IMR-90 (cell line): ENCODE measurements at regions not wholly inside any gene's neighbourhood (a gene's known extent, or its start where the extent isn't known, plus 50 kb on each side); places are given as distances from the start of the nearest gene placed in this dataset.

Experiments
- ATAC-seq: fragments of 200-7000 bp; cut with Tn5 transposase; 2 replicates; pipeline ENCODE4 v1.9.1; 2020; ENCODE audit warnings: low read depth, mild to moderate bottlenecking, moderate library complexity
- BruUV-seq: library from RNA; stranded (reverse); fragments of 400-500 nt; replicated peaks from 2 replicates; lab custom pipeline; 2021; lab: Mats Ljungman, UMichigan
- CTCF ChIA-PET: fragments of 300-600 bp; formaldehyde crosslinking; extraction: SDS; loops from one replicate; lab custom pipeline; 2021; ENCODE audit warnings: antibody characterized with exemption; lab: Yijun Ruan, JAX
- POLR2A ChIA-PET: fragments of 300-600 bp; sonication (Branson Sonifier 250); formaldehyde crosslinking; loops from one replicate; lab custom pipeline; 2022; ENCODE audit warnings: antibody characterized with exemption; ENCODE audit not compliant: unreplicated experiment; lab: Charles Lee
- DNase-seq: peaks from one replicate; pipeline ENCODE4 v3.0.0; 2013
- H2AFZ ChIP-seq: replicated peaks from 2 replicates; pipeline ENCODE3; 2013; ENCODE audit warnings: low read length, mild to moderate bottlenecking; ENCODE audit not compliant: poor library complexity
- H2AK5ac ChIP-seq: 2 replicates; pipeline ENCODE4 v1.6.1; 2013; ENCODE audit warnings: low read depth, low read length, inconsistent platforms
- H2AK9ac ChIP-seq: replicated peaks from 2 replicates; pipeline ENCODE3; 2013; ENCODE audit warnings: mild to moderate bottlenecking, low read depth, low read length, moderate library complexity; ENCODE audit not compliant: poor library complexity
- H2BK120ac ChIP-seq: 2 replicates; pipeline ENCODE4 v1.6.1; 2013; ENCODE audit warnings: low read depth, low read length, inconsistent platforms
- H2BK15ac ChIP-seq: 3 replicates; pipeline ENCODE4 v1.6.1; 2013; ENCODE audit warnings: low read depth, low read length, inconsistent platforms
- H2BK20ac ChIP-seq: 2 replicates; pipeline ENCODE4 v1.6.1; 2013; ENCODE audit warnings: low read depth, mild to moderate bottlenecking, inconsistent platforms, low read length, moderate library complexity
- H2BK5ac ChIP-seq: 2 replicates; pipeline ENCODE4 v1.6.1; 2013; ENCODE audit warnings: mild to moderate bottlenecking, low read depth, low read length, inconsistent platforms; ENCODE audit not compliant: poor library complexity, severe bottlenecking
- H3K14ac ChIP-seq: replicated peaks from 2 replicates; pipeline ENCODE4 v1.6.1; 2013; ENCODE audit warnings: low read depth, low read length, inconsistent platforms
- H3K18ac ChIP-seq: 2 replicates; pipeline ENCODE4 v1.6.1; 2013; ENCODE audit warnings: low read depth, low read length, control low read depth
- H3K23ac ChIP-seq: 2 replicates; pipeline ENCODE4 v1.6.1; 2013; ENCODE audit warnings: low read depth, low read length, inconsistent platforms
- H3K27ac ChIP-seq: 2 replicates; pipeline ENCODE4 v1.5.1; 2013; ENCODE audit warnings: mild to moderate bottlenecking, control low read depth, low read length; ENCODE audit not compliant: insufficient read depth
- H3K27me3 ChIP-seq: 2 replicates; pipeline ENCODE4 v1.6.1; 2013; ENCODE audit warnings: low read length; ENCODE audit not compliant: control insufficient read depth, insufficient read depth
- H3K36me3 ChIP-seq: 2 replicates; pipeline ENCODE4 v1.6.1; 2013; ENCODE audit warnings: low read length, mixed read lengths; ENCODE audit not compliant: control insufficient read depth, insufficient read depth
- H3K4ac ChIP-seq: 2 replicates; pipeline ENCODE4 v1.6.1; 2013; ENCODE audit warnings: low read depth, low read length, inconsistent platforms
- H3K4me1 ChIP-seq: 2 replicates; pipeline ENCODE4 v1.6.1; 2013; ENCODE audit warnings: low read length, mixed read lengths; ENCODE audit not compliant: control insufficient read depth, insufficient read depth
- H3K4me2 ChIP-seq: 2 replicates; pipeline ENCODE4 v1.6.1; 2013; ENCODE audit warnings: low read depth, mild to moderate bottlenecking, control low read depth, low read length, moderate library complexity
- H3K4me3 ChIP-seq: 2 replicates; pipeline ENCODE4 v1.5.1; 2013; ENCODE audit warnings: low read depth, mild to moderate bottlenecking, control low read depth, low read length, moderate library complexity; ENCODE audit not compliant: insufficient read depth
- H3K56ac ChIP-seq: 2 replicates; pipeline ENCODE4 v1.6.1; 2013; ENCODE audit warnings: low read length, inconsistent platforms; ENCODE audit not compliant: insufficient read depth; ENCODE audit errors: extremely low read depth
- H3K79me1 ChIP-seq, 2 experiments: 2 replicates each; pipeline ENCODE4 v1.6.1; 2013; ENCODE audit warnings: low read length in 2 of 2, inconsistent platforms in 1 of 2, low read depth in 1 of 2
- H3K9ac ChIP-seq: 2 replicates; pipeline ENCODE4 v1.6.1; 2013; ENCODE audit warnings: low read depth, low read length, control low read depth
- H3K9me1 ChIP-seq: 2 replicates; pipeline ENCODE4 v1.6.1; 2013; ENCODE audit warnings: low read length, inconsistent platforms; ENCODE audit not compliant: insufficient read depth
- H3K9me3 ChIP-seq: 2 replicates; pipeline ENCODE4 v1.6.1; 2013; ENCODE audit warnings: low read length; ENCODE audit not compliant: control insufficient read depth, insufficient read depth
- H4K20me1 ChIP-seq: 2 replicates; pipeline ENCODE4 v1.6.1; 2013; ENCODE audit warnings: low read length, inconsistent platforms; ENCODE audit not compliant: insufficient read depth
- H4K5ac ChIP-seq: 2 replicates; pipeline ENCODE4 v1.6.1; 2013; ENCODE audit warnings: mild to moderate bottlenecking, low read depth, low read length, control low read depth
- H4K8ac ChIP-seq, 2 experiments: 2 replicates each; pipeline ENCODE4 v1.6.1; 2013; ENCODE audit warnings: low read depth in 2 of 2, low read length in 2 of 2, control low read depth in 1 of 2, inconsistent platforms in 1 of 2
- H4K91ac ChIP-seq: 2 replicates; pipeline ENCODE4 v1.6.1; 2013; ENCODE audit warnings: low read depth, low read length, inconsistent platforms; ENCODE audit not compliant: insufficient read depth
- FOS ChIP-seq: fragments of 150-350 bp; IDR thresholded peaks from 2 replicates; pipeline ENCODE4 v1.6.1; 2016; ENCODE audit warnings: low read depth, low read length
- POLR2A ChIP-seq: IDR thresholded peaks from 2 replicates; pipeline ENCODE4 v1.6.1; 2012; ENCODE audit warnings: mild to moderate bottlenecking, low read depth, low read length
- RAD21 ChIP-seq: IDR thresholded peaks from 2 replicates; pipeline ENCODE4 v1.6.1; 2012; ENCODE audit warnings: low read length, improper control_type of control experiment
- WGBS, 2 experiments: methylation state at CpG; one replicate each; pipeline versions ENCODE4 v1.1.5 to v1.1.7; 2013; ENCODE audit warnings: missing lambda C conversion rate in 2 of 2; ENCODE audit not compliant: insufficient read length in 1 of 2; ENCODE audit errors: extremely low coverage in 2 of 2; 5-methylcytosine and 5-hydroxymethylcytosine counted together
- dilution Hi-C: fragments of 300-500 bp; cut with HindIII; formaldehyde crosslinking; loops from one replicate; pipeline ENCODE4 v1.14.3; 2018; ENCODE audit warnings: low sequenced_read_pairs; ENCODE audit not compliant: unreplicated experiment
- in situ Hi-C: fragments of 300-500 bp; cut with MboI; formaldehyde crosslinking; loops from 3 replicates; pipeline ENCODE4 v1.14.3; 2019; ENCODE audit warnings: low sequenced_read_pairs, inconsistent platforms, mixed read lengths
- intact Hi-C: fragments of 100-400 bp; cut with micrococcal nuclease; formaldehyde crosslinking; loops from 2 replicates; pipeline ENCODE4 v1.10.0; 2022

DNA sequence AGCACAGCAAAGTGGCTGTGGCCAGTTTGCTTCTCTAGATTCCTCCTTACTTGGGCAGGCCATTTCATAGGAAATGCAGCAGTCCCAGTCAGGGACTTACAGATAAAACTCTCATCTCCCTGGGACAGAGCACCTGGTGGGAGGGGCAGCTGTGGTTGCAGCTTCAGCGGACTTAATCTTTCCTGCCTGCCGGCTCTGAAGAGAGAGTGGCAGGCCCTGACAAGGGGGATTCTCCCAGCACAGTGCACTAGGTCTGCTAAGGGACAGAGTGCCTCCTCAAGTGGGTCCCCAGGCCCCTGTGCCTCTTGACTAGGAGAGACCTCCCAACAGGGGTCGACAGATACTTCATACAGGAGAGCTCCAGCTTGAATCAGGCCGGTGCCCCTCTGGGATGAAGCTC is 1649.1 kb downstream of the LRRC4C start:
- ChIA-PET POLR2A (no interaction called here), CTCF (no interaction called here)
- no peak overlapping the region for H3K9ac ChIP-seq
- H2BK20ac ChIP-seq, result no peak overlapping the region
- WGBS, 2 experiments, result 13% methylated on average over 1 of the region's 4 CpGs; no CpG with 5 or more reads in 1 of the 2 experiments
- intact Hi-C loops (no loop called here), dilution Hi-C loops (no loop called here), in situ Hi-C loops (no loop called here)
- no peak overlapping the region for H2AK9ac ChIP-seq
- H4K5ac ChIP-seq, result no peak overlapping the region
- no peak overlapping the region for H3K4me2 ChIP-seq
- no peak overlapping the region for H4K8ac ChIP-seq
- H3K79me1 ChIP-seq, result no peaks in the 10 kb centered on the region
- H4K91ac ChIP-seq, result no peak overlapping the region
- no peak overlapping the region for H3K14ac ChIP-seq
- no peak for ATAC-seq
- no peak overlapping the region for H2AK5ac ChIP-seq
- no peaks in the 10 kb centered on the region for H3K27me3 ChIP-seq
- H2AFZ ChIP-seq, result no peak overlapping the region
- no peak overlapping the region for H3K56ac ChIP-seq
- H3K4me1 ChIP-seq, result no peaks in the 10 kb centered on the region
- H3K4me3 ChIP-seq, result no peak overlapping the region
- H3K27ac ChIP-seq, result no peak overlapping the region
- peaks cover 13% of the 10 kb centered on the region for H3K9me3 ChIP-seq
- H3K23ac ChIP-seq, result no peak overlapping the region
- no peaks in the 10 kb centered on the region for H4K20me1 ChIP-seq
- no peak for DNase-seq
- TF ChIP-seq FOS, result no peak
- TF ChIP-seq POLR2A, result no peak
- TF ChIP-seq RAD21, result no peak
- H2BK5ac ChIP-seq, result no peak overlapping the region
- no peak overlapping the region for H3K4ac ChIP-seq
- H2BK15ac ChIP-seq, result no peak overlapping the region
- no peaks in the 10 kb centered on the region for H3K36me3 ChIP-seq
- BruUV-seq, result no TSS peak
- no peak overlapping the region for H3K18ac ChIP-seq
- no peaks in the 10 kb centered on the region for H3K9me1 ChIP-seq
- no peak overlapping the region for H2BK120ac ChIP-seq
